HEK293 (cell line): ENCODE measurements at regions not wholly inside any gene's neighbourhood (a gene's known extent, or its start where the extent isn't known, plus 50 kb on each side); places are given as distances from the start of the nearest gene placed in this dataset.

ENCODE experiments used
- CTCF ChIA-PET: fragments of 350-600 bp; formaldehyde crosslinking; extraction: SDS; loops from one replicate; lab custom pipeline; 2021; ENCODE audit warnings: antibody characterized with exemption; lab: Yijun Ruan, JAX
- POLR2A ChIA-PET: fragments of 300-600 bp; formaldehyde crosslinking; extraction: SDS; loops from one replicate; lab custom pipeline; 2020; ENCODE audit warnings: antibody characterized with exemption, inconsistent platforms; lab: Yijun Ruan, JAX
- H3K27ac ChIP-seq: fragments of 200-500 bp; sonication (Bioruptor generic); 2 replicates; pipeline ENCODE4 v1.5.1; 2014; ENCODE audit warnings: low read depth, low read length, control low read depth, inconsistent platforms; ENCODE audit errors: extremely low read depth
- H3K36me3 ChIP-seq, 2 experiments: fragments of 200-500 bp in 1 of 2; sonication (Bioruptor generic) in 1 of 2; 1 replicate in 1 of 2; 2 replicates in 1 of 2; pipeline ENCODE4 v1.5.1; 2014 to 2017; ENCODE audit warnings: inconsistent platforms in 2 of 2, low read length in 2 of 2; ENCODE audit not compliant: control insufficient read depth in 2 of 2, insufficient read depth in 1 of 2
- H3K4me1 ChIP-seq: fragments of 200-500 bp; sonication (Bioruptor generic); 2 replicates; pipeline ENCODE4 v1.5.1; 2014; ENCODE audit warnings: mild to moderate bottlenecking, low read length, inconsistent platforms; ENCODE audit not compliant: control insufficient read depth, insufficient read depth
- H3K4me3 ChIP-seq: 2 replicates; pipeline ENCODE4 v1.5.1; 2011; ENCODE audit warnings: low read depth, mild to moderate bottlenecking, control low read depth, low read length, moderate library complexity
- H3K9me3 ChIP-seq: fragments of 200-500 bp; sonication (Bioruptor generic); 2 replicates; pipeline ENCODE4 v1.5.1; 2014; ENCODE audit warnings: low read depth, low read length, inconsistent platforms; ENCODE audit not compliant: control insufficient read depth, insufficient read depth
- HOXD13 ChIP-seq: sonication (generic); formaldehyde crosslinking; IDR thresholded peaks from 2 replicates; pipeline ENCODE4 v1.8.0; 2022; ENCODE audit warnings: missing genetic modification reagents, borderline replicate concordance
- SALL2 ChIP-seq: fragments of 450-650 bp; formaldehyde crosslinking; IDR thresholded peaks from 2 replicates; pipeline ENCODE4 v1.5.0; 2017; ENCODE audit warnings: missing biosample characterization, mild to moderate bottlenecking, missing genetic modification characterization, borderline replicate concordance
- TCF7L2 ChIP-seq: IDR thresholded peaks from 2 replicates; pipeline ENCODE4 v1.6.1; 2011; ENCODE audit warnings: low read depth, mild to moderate bottlenecking, inconsistent platforms, low read length, moderate library complexity, borderline replicate concordance
- YY2 ChIP-seq: fragments of 450-650 bp; formaldehyde crosslinking; IDR thresholded peaks from 2 replicates; pipeline ENCODE4 v1.5.1; 2016; ENCODE audit warnings: missing biosample characterization, missing genetic modification characterization
- ZEB2 ChIP-seq: fragments of 450-650 bp; formaldehyde crosslinking; IDR thresholded peaks from 2 replicates; pipeline ENCODE4 v1.5.1; 2016; ENCODE audit warnings: missing biosample characterization, missing genetic modification characterization
- ZFP41 ChIP-seq: fragments of 450-650 bp; formaldehyde crosslinking; IDR thresholded peaks from 2 replicates; pipeline ENCODE4 v1.5.1; 2016; ENCODE audit warnings: missing biosample characterization, missing genetic modification characterization, borderline replicate concordance
- ZNF221 ChIP-seq: fragments of 450-650 bp; formaldehyde crosslinking; IDR thresholded peaks from 2 replicates; pipeline ENCODE4 v1.5.1; 2017; ENCODE audit warnings: missing biosample characterization, missing genetic modification characterization, borderline replicate concordance
- ZNF518A ChIP-seq: fragments of 450-650 bp; formaldehyde crosslinking; conservative IDR thresholded peaks from 2 replicates; pipeline ENCODE4 v1.5.1; 2016; ENCODE audit warnings: low read depth, missing biosample characterization, missing genetic modification characterization
- ZNF555 ChIP-seq: fragments of 450-650 bp; formaldehyde crosslinking; conservative IDR thresholded peaks from 2 replicates; pipeline ENCODE4 v1.5.1; 2017; ENCODE audit warnings: missing biosample characterization, mild to moderate bottlenecking, missing genetic modification characterization, inconsistent platforms
- ZNF585B ChIP-seq: fragments of 450-650 bp; formaldehyde crosslinking; IDR thresholded peaks from 2 replicates; pipeline ENCODE4 v1.5.1; 2016; ENCODE audit warnings: missing biosample characterization, missing genetic modification characterization
- ZNF623 ChIP-seq: fragments of 450-650 bp; formaldehyde crosslinking; IDR thresholded peaks from 2 replicates; pipeline ENCODE4 v1.5.1; 2016; ENCODE audit warnings: missing biosample characterization, missing genetic modification characterization
- ZNF639 ChIP-seq: fragments of 450-650 bp; formaldehyde crosslinking; IDR thresholded peaks from 2 replicates; pipeline ENCODE4 v1.5.1; 2016; ENCODE audit warnings: missing biosample characterization, missing genetic modification characterization
- ZNF707 ChIP-seq: fragments of 450-650 bp; formaldehyde crosslinking; IDR thresholded peaks from 2 replicates; pipeline ENCODE4 v1.5.1; 2016; ENCODE audit warnings: missing biosample characterization, missing genetic modification characterization
- ZNF747 ChIP-seq: fragments of 450-650 bp; formaldehyde crosslinking; IDR thresholded peaks from 2 replicates; pipeline ENCODE4 v1.5.1; 2016; ENCODE audit warnings: missing biosample characterization, missing genetic modification characterization
- ZNF837 ChIP-seq: fragments of 450-650 bp; formaldehyde crosslinking; IDR thresholded peaks from 2 replicates; pipeline ENCODE4 v1.5.1; 2016; ENCODE audit warnings: missing biosample characterization, missing genetic modification characterization
- ZXDB ChIP-seq: fragments of 450-650 bp; formaldehyde crosslinking; IDR thresholded peaks from 2 replicates; pipeline ENCODE4 v1.5.1; 2016; ENCODE audit warnings: missing biosample characterization, missing genetic modification characterization
- TF ChIP-seq, protein P1 (sequence below): fragments of 450-650 bp; formaldehyde crosslinking; IDR thresholded peaks from 2 replicates; pipeline ENCODE4 v1.5.1; 2016; ENCODE audit warnings: missing biosample characterization, missing genetic modification characterization
- TF ChIP-seq, protein P2 (sequence below): fragments of 450-650 bp; formaldehyde crosslinking; IDR thresholded peaks from 2 replicates; pipeline ENCODE4 v1.5.1; 2016; ENCODE audit warnings: missing biosample characterization, missing genetic modification characterization
- TF ChIP-seq, protein P3 (sequence below): fragments of 450-650 bp; formaldehyde crosslinking; IDR thresholded peaks from 2 replicates; pipeline ENCODE4 v1.5.1; 2016; ENCODE audit warnings: missing biosample characterization, missing genetic modification characterization

GRCh38 chr4:20127626-20128025, 124.1 kb upstream of the SLIT2 start (continued):
- TF ChIP-seq HOXD13 (CRISPR knock-in tag), result no peak

GRCh38 chr4:20126906-20127305, 124.8 kb upstream of the SLIT2 start:
- CTCF ChIA-PET, result no interaction called here
- Histone ChIP-seq H3K9me3 (no peaks in the 10 kb centered on the region), H3K27ac (no peak overlapping the region), H3K36me3 (no peaks in the 10 kb centered on the region), H3K4me3 (no peak overlapping the region), H3K4me1 (no peaks in the 10 kb centered on the region)
- POLR2A ChIA-PET, result no interaction called here
- TF ChIP-seq ZNF518A (tag by site-specific recombination), result no peak
- no peak for TF ChIP-seq YY2
- TF ChIP-seq, protein P1, sequence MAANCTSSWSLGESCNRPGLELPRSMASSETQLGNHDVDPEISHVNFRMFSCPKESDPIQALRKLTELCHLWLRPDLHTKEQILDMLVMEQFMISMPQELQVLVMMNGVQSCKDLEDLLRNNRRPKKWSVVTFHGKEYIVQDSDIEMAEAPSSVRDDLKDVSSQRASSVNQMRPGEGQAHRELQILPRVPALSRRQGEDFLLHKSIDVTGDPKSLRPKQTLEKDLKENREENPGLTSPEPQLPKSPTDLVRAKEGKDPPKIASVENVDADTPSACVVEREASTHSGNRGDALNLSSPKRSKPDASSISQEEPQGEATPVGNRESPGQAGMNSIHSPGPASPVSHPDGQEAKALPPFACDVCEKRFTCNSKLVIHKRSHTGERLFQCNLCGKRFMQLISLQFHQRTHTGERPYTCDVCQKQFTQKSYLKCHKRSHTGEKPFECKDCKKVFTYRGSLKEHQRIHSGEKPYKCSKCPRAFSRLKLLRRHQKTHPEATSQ (tag by site-specific recombination), result no peak
- TF ChIP-seq, protein P2, sequence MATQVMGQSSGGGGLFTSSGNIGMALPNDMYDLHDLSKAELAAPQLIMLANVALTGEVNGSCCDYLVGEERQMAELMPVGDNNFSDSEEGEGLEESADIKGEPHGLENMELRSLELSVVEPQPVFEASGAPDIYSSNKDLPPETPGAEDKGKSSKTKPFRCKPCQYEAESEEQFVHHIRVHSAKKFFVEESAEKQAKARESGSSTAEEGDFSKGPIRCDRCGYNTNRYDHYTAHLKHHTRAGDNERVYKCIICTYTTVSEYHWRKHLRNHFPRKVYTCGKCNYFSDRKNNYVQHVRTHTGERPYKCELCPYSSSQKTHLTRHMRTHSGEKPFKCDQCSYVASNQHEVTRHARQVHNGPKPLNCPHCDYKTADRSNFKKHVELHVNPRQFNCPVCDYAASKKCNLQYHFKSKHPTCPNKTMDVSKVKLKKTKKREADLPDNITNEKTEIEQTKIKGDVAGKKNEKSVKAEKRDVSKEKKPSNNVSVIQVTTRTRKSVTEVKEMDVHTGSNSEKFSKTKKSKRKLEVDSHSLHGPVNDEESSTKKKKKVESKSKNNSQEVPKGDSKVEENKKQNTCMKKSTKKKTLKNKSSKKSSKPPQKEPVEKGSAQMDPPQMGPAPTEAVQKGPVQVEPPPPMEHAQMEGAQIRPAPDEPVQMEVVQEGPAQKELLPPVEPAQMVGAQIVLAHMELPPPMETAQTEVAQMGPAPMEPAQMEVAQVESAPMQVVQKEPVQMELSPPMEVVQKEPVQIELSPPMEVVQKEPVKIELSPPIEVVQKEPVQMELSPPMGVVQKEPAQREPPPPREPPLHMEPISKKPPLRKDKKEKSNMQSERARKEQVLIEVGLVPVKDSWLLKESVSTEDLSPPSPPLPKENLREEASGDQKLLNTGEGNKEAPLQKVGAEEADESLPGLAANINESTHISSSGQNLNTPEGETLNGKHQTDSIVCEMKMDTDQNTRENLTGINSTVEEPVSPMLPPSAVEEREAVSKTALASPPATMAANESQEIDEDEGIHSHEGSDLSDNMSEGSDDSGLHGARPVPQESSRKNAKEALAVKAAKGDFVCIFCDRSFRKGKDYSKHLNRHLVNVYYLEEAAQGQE, result no peak
- TF ChIP-seq ZNF707 (tag by site-specific recombination), result no peak
- TF ChIP-seq ZNF639 (tag by site-specific recombination), result no peak
- no peak for TF ChIP-seq ZNF585B

- H3K9me3 ChIP-seq, result no peaks in the 10 kb centered on the region
- no peaks in the 10 kb centered on the region for H3K4me1 ChIP-seq
- H3K36me3 ChIP-seq, result no peaks in the 10 kb centered on the region
- H3K4me3 ChIP-seq, result no peak overlapping the region
- CTCF ChIA-PET, result interaction anchor here (0.7 kb wide), 1 partner anchor 16 kb away, joined by 3 read pairs; no protein-coding TSS in a partner anchor
- POLR2A ChIA-PET, result no interaction called here
- H3K27ac ChIP-seq, result no peak overlapping the region
- TF ChIP-seq ZEB2 (tag by site-specific recombination), result no peak
- TF ChIP-seq ZNF221, result no peak
- TF ChIP-seq, protein P3, sequence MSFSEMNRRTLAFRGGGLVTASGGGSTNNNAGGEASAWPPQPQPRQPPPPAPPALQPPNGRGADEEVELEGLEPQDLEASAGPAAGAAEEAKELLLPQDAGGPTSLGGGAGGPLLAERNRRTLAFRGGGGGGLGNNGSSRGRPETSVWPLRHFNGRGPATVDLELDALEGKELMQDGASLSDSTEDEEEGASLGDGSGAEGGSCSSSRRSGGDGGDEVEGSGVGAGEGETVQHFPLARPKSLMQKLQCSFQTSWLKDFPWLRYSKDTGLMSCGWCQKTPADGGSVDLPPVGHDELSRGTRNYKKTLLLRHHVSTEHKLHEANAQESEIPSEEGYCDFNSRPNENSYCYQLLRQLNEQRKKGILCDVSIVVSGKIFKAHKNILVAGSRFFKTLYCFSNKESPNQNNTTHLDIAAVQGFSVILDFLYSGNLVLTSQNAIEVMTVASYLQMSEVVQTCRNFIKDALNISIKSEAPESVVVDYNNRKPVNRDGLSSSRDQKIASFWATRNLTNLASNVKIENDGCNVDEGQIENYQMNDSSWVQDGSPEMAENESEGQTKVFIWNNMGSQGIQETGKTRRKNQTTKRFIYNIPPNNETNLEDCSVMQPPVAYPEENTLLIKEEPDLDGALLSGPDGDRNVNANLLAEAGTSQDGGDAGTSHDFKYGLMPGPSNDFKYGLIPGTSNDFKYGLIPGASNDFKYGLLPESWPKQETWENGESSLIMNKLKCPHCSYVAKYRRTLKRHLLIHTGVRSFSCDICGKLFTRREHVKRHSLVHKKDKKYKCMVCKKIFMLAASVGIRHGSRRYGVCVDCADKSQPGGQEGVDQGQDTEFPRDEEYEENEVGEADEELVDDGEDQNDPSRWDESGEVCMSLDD (tag by site-specific recombination), result no peak
- no peak for TF ChIP-seq TCF7L2
- no peak for TF ChIP-seq SALL2 (tag by site-specific recombination)
- no peak for TF ChIP-seq ZNF585B
- no peak for TF ChIP-seq ZNF747
- TF ChIP-seq ZNF623, result no peak
- TF ChIP-seq ZXDB (tag by site-specific recombination), result no peak
- TF ChIP-seq ZFP41 (tag by site-specific recombination), result no peak
- no peak for TF ChIP-seq ZNF555 (tag by site-specific recombination)
- TF ChIP-seq ZNF837, result no peak
These were observed 127.2 kb upstream of the SLIT2 start for GRCh38 chr4:20124317-20125026.
